ENCODE measurements at regions not wholly inside any gene's neighbourhood (a gene's known extent, or its start where the extent isn't known, plus 50 kb on each side); places are given as distances from the start of the nearest gene placed in this dataset.

DNA sequence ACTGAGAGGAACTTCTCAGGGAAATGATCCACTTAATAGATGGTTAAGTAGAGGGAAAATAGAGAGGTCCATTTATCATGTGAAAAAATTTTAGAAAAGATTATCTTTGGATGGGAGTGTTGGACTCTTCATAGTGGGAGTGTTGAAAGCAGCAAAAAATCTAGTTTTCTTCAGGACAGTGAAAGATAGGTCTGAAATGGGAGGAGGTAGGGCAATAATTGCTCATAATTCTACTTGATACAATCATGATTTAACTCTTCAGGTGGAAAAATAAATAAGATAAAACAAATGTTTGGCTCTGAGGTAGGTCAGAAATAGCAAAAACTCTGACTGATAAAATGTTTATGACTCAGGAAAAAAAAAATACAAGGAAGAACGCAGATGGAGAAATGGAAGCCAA is 144.1 kb upstream of the DPH6 start:
- TF ChIP-seq, protein P1, sequence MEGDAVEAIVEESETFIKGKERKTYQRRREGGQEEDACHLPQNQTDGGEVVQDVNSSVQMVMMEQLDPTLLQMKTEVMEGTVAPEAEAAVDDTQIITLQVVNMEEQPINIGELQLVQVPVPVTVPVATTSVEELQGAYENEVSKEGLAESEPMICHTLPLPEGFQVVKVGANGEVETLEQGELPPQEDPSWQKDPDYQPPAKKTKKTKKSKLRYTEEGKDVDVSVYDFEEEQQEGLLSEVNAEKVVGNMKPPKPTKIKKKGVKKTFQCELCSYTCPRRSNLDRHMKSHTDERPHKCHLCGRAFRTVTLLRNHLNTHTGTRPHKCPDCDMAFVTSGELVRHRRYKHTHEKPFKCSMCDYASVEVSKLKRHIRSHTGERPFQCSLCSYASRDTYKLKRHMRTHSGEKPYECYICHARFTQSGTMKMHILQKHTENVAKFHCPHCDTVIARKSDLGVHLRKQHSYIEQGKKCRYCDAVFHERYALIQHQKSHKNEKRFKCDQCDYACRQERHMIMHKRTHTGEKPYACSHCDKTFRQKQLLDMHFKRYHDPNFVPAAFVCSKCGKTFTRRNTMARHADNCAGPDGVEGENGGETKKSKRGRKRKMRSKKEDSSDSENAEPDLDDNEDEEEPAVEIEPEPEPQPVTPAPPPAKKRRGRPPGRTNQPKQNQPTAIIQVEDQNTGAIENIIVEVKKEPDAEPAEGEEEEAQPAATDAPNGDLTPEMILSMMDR (IDR thresholded peaks at IDR 0.05), result no peak
- TF ChIP-seq POLR2AphosphoS5 (IDR thresholded peaks at IDR 0.05; ENCODE audit: low read depth, low read length) (no peak), TCF7L2 (IDR thresholded peaks at IDR 0.05; ENCODE audit: low read depth, low read length) (no peak), SIN3A (IDR thresholded peaks at IDR 0.05; ENCODE audit: borderline replicate concordance, insufficient read depth, low read depth, low read length) (no peak)
- TF ChIP-seq, protein P2, sequence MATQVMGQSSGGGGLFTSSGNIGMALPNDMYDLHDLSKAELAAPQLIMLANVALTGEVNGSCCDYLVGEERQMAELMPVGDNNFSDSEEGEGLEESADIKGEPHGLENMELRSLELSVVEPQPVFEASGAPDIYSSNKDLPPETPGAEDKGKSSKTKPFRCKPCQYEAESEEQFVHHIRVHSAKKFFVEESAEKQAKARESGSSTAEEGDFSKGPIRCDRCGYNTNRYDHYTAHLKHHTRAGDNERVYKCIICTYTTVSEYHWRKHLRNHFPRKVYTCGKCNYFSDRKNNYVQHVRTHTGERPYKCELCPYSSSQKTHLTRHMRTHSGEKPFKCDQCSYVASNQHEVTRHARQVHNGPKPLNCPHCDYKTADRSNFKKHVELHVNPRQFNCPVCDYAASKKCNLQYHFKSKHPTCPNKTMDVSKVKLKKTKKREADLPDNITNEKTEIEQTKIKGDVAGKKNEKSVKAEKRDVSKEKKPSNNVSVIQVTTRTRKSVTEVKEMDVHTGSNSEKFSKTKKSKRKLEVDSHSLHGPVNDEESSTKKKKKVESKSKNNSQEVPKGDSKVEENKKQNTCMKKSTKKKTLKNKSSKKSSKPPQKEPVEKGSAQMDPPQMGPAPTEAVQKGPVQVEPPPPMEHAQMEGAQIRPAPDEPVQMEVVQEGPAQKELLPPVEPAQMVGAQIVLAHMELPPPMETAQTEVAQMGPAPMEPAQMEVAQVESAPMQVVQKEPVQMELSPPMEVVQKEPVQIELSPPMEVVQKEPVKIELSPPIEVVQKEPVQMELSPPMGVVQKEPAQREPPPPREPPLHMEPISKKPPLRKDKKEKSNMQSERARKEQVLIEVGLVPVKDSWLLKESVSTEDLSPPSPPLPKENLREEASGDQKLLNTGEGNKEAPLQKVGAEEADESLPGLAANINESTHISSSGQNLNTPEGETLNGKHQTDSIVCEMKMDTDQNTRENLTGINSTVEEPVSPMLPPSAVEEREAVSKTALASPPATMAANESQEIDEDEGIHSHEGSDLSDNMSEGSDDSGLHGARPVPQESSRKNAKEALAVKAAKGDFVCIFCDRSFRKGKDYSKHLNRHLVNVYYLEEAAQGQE (IDR thresholded peaks at IDR 0.05; ENCODE audit: insufficient read depth in 1 of 2, low read depth in 2 of 2, low read length in 1 of 2), result no peak

Data from Panc1 (cell line).